Mesenchymal stem cell (in vitro differentiated cells and primary cell): ENCODE measurements at regions not wholly inside any gene's neighbourhood (a gene's known extent, or its start where the extent isn't known, plus 50 kb on each side); places are given as distances from the start of the nearest gene placed in this dataset.
A peak's percentile ranks its signal among the peaks of the same experiment; 100 is the strongest.

Source experiments
- DNase-seq: peaks from one replicate; pipeline ENCODE4 v3.0.0-alpha.2; 2013
- H2AFZ ChIP-seq: one replicate; pipeline ENCODE4 v1.6.1; 2013; ENCODE audit warnings: low read depth, mild to moderate bottlenecking, control low read depth, inconsistent platforms, low read length, moderate library complexity
- H2AK5ac ChIP-seq: 2 replicates; pipeline ENCODE4 v1.6.1; 2013; ENCODE audit warnings: low read length, moderate library complexity, mild to moderate bottlenecking, inconsistent platforms; ENCODE audit not compliant: severe bottlenecking
- H2BK120ac ChIP-seq: one replicate; pipeline ENCODE4 v1.6.1; 2013; ENCODE audit warnings: low read depth, mild to moderate bottlenecking, inconsistent platforms, low read length, moderate library complexity
- H2BK12ac ChIP-seq, 2 experiments: one replicate each; pipeline ENCODE4 v1.6.1; 2013; ENCODE audit warnings: inconsistent platforms in 2 of 2, low read length in 2 of 2, mild to moderate bottlenecking in 2 of 2, moderate library complexity in 2 of 2, control low read depth in 1 of 2
- H2BK15ac ChIP-seq: one replicate; pipeline ENCODE4 v1.6.1; 2013; ENCODE audit warnings: mild to moderate bottlenecking, low read depth, inconsistent platforms; ENCODE audit not compliant: poor library complexity, severe bottlenecking
- H2BK5ac ChIP-seq: 2 replicates; pipeline ENCODE4 v1.6.1; 2013; ENCODE audit warnings: low read depth, mild to moderate bottlenecking, low read length, control low read depth, inconsistent platforms; ENCODE audit not compliant: poor library complexity, severe bottlenecking
- H3K14ac ChIP-seq, 2 experiments: one replicate each; pipeline ENCODE4 v1.6.1; 2013; ENCODE audit warnings: inconsistent platforms in 2 of 2, low read length in 2 of 2, control low read depth in 1 of 2, mild to moderate bottlenecking in 1 of 2, moderate library complexity in 1 of 2
- H3K18ac ChIP-seq, 2 experiments: one replicate each; pipeline ENCODE4 v1.6.1; 2013; ENCODE audit warnings: inconsistent platforms in 2 of 2, low read length in 2 of 2, control low read depth in 1 of 2, low read depth in 1 of 2, mild to moderate bottlenecking in 1 of 2
- H3K23ac ChIP-seq, 2 experiments: one replicate each; pipeline ENCODE4 v1.6.1; 2013; ENCODE audit warnings: inconsistent platforms in 2 of 2, low read length in 2 of 2, mild to moderate bottlenecking in 2 of 2, moderate library complexity in 2 of 2, control low read depth in 1 of 2
- H3K27ac ChIP-seq: 2 replicates; pipeline ENCODE4 v1.5.1; 2013; ENCODE audit warnings: mild to moderate bottlenecking, moderate library complexity, low read length, control low read depth, inconsistent platforms; ENCODE audit not compliant: poor library complexity, severe bottlenecking
- H3K27me3 ChIP-seq, 2 experiments: 2 replicates each; pipeline versions ENCODE4 v1.6.1 to v1.7.0; 2013; ENCODE audit warnings: low read length in 2 of 2, mild to moderate bottlenecking in 2 of 2, moderate library complexity in 2 of 2, control low read depth in 1 of 2, inconsistent platforms in 1 of 2; ENCODE audit not compliant: control insufficient read depth in 1 of 2, insufficient read depth in 1 of 2
- H3K36me3 ChIP-seq, 2 experiments: 2 replicates each; pipeline versions ENCODE4 v1.6.1 to v1.7.0; 2013; ENCODE audit warnings: low read length in 2 of 2, control low read depth in 1 of 2, inconsistent platforms in 1 of 2, low read depth in 1 of 2, mild to moderate bottlenecking in 1 of 2; ENCODE audit not compliant: insufficient read depth in 2 of 2, control insufficient read depth in 1 of 2
- H3K4ac ChIP-seq, 2 experiments: one replicate each; pipeline ENCODE4 v1.6.1; 2013; ENCODE audit warnings: inconsistent platforms in 2 of 2, low read length in 2 of 2, mild to moderate bottlenecking in 2 of 2, moderate library complexity in 2 of 2, control low read depth in 1 of 2, low read depth in 1 of 2
- H3K4me1 ChIP-seq: 2 replicates; pipeline ENCODE4 v1.6.1; 2013; ENCODE audit warnings: low read depth, low read length, control low read depth; ENCODE audit not compliant: control insufficient read depth, insufficient read depth
- H3K4me2 ChIP-seq: 2 replicates; pipeline ENCODE4 v1.6.1; 2013; ENCODE audit warnings: low read length, mild to moderate bottlenecking, inconsistent platforms; ENCODE audit not compliant: poor library complexity, severe bottlenecking
- H3K4me3 ChIP-seq, 2 experiments: 2 replicates each; pipeline versions ENCODE4 v1.5.1 to v1.7.0; 2013; ENCODE audit warnings: low read length in 2 of 2, mild to moderate bottlenecking in 2 of 2, control low read depth in 1 of 2, low read depth in 1 of 2; ENCODE audit not compliant: insufficient read depth in 1 of 2
- H3K79me1 ChIP-seq: replicated peaks from 2 replicates; pipeline ENCODE4 v1.6.1; 2013; ENCODE audit warnings: mild to moderate bottlenecking, control low read depth, low read length, inconsistent platforms; ENCODE audit not compliant: poor library complexity, severe bottlenecking
- H3K9ac ChIP-seq: 2 replicates; pipeline ENCODE4 v1.7.0; 2013; ENCODE audit warnings: mild to moderate bottlenecking, low read length, moderate library complexity
- H3K9me3 ChIP-seq: 2 replicates; pipeline ENCODE4 v1.7.0; 2013; ENCODE audit warnings: mild to moderate bottlenecking, low read length; ENCODE audit not compliant: control insufficient read depth
- H4K8ac ChIP-seq: one replicate; pipeline ENCODE4 v1.6.1; 2013; ENCODE audit warnings: inconsistent platforms, mild to moderate bottlenecking, low read length, moderate library complexity
- H4K91ac ChIP-seq: one replicate; pipeline ENCODE4 v1.6.1; 2013; ENCODE audit warnings: mild to moderate bottlenecking, low read length, inconsistent platforms
- WGBS: methylation state at CpG from one replicate; pipeline ENCODE4 v1.1.7; 2013; ENCODE audit warnings: mixed read lengths; 5-methylcytosine and 5-hydroxymethylcytosine counted together

GRCh38 chr7:33697616-33698015 is 207.7 kb upstream of the BMPER start:
- H2BK12ac ChIP-seq: no peak overlapping the region
- H3K4me3 ChIP-seq: no peak overlapping the region
- no peak overlapping the region for H3K4ac ChIP-seq
- no peaks in the 10 kb centered on the region for H3K36me3 ChIP-seq
- WGBS: 88% methylated on average over 2 of the region's 3 CpGs
- H3K9me3 ChIP-seq: peaks cover 30% of the 10 kb centered on the region
- no peak overlapping the region for H4K8ac ChIP-seq
- H3K79me1 ChIP-seq: no peaks in the 10 kb centered on the region
- no peak overlapping the region for H2BK5ac ChIP-seq
- H2AK5ac ChIP-seq: no peak overlapping the region
- DNase-seq: no peak
- no peak overlapping the region for H4K91ac ChIP-seq
- no peak overlapping the region for H3K18ac ChIP-seq
- no peaks in the 10 kb centered on the region for H3K27me3 ChIP-seq
- H3K27ac ChIP-seq: peak overlapping the region; percentile 94
- H3K4me2 ChIP-seq: no peak overlapping the region
- peaks cover 9% of the 10 kb centered on the region for H3K4me1 ChIP-seq
- no peak overlapping the region for H2BK15ac ChIP-seq
- H3K23ac ChIP-seq: no peak overlapping the region
- H2BK120ac ChIP-seq: no peak overlapping the region
- no peak overlapping the region for H3K9ac ChIP-seq
- no peak overlapping the region for H3K14ac ChIP-seq
- no peak overlapping the region for H2AFZ ChIP-seq

DNA sequence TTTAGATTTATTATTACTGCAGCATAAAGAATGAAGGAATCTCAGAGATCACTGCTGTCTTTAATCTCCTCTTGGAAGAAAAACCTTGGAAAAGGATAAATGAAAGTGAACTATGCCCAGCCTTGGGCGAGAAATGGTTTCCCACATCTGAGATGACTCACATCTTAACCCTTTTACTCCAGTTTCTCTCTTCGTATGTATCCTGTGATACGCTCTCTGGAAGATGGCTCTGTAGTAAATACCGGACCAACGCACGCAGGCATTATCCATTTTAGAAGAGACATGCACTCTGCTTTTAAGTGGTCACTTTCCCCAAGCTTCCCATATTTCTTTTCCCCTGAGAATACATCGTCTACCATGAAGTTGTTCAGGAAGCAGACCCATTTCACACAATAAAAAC is 207.3 kb upstream of the BMPER start:
- no peaks in the 10 kb centered on the region for H3K79me1 ChIP-seq
- no peak overlapping the region for H2BK5ac ChIP-seq
- H3K27ac ChIP-seq: peak overlapping the region; percentile 94
- no peak overlapping the region for H3K9ac ChIP-seq
- H3K14ac ChIP-seq: no peak overlapping the region
- no peak for DNase-seq
- WGBS: 79% methylated on average over 7 of the region's 7 CpGs
- H3K18ac ChIP-seq: no peak overlapping the region
- H2BK15ac ChIP-seq: no peak overlapping the region
- no peaks in the 10 kb centered on the region for H3K36me3 ChIP-seq
- no peak overlapping the region for H2BK120ac ChIP-seq
- H4K91ac ChIP-seq: no peak overlapping the region
- no peak overlapping the region for H2AK5ac ChIP-seq
- H3K23ac ChIP-seq: no peak overlapping the region
- H2AFZ ChIP-seq: no peak overlapping the region
- peaks cover 30% of the 10 kb centered on the region for H3K9me3 ChIP-seq
- no peak overlapping the region for H3K4me3 ChIP-seq
- H2BK12ac ChIP-seq: no peak overlapping the region
- H3K4ac ChIP-seq: no peak overlapping the region
- H4K8ac ChIP-seq: no peak overlapping the region
- no peaks in the 10 kb centered on the region for H3K27me3 ChIP-seq
- peak overlapping the region; percentile 41 for H3K4me2 ChIP-seq
- H3K4me1 ChIP-seq: peaks cover 9% of the 10 kb centered on the region

- Histone ChIP-seq H3K9ac (no peak overlapping the region), H4K91ac (no peak overlapping the region), H4K8ac (no peak overlapping the region), H2BK120ac (no peak overlapping the region), H2AK5ac (peak overlapping the region; percentile 84), H3K14ac (no peak overlapping the region), H3K27ac (peak overlapping the region; percentile 94), H3K79me1 (no peaks in the 10 kb centered on the region), H2BK15ac (no peak overlapping the region), H3K4me2 (peak overlapping the region; percentile 71), H3K4me3 (no peak overlapping the region), H3K36me3 (no peaks in the 10 kb centered on the region), H3K4me1 (peaks cover 8% of the 10 kb centered on the region), H3K4ac (no peak overlapping the region), H3K18ac (no peak overlapping the region), H3K9me3 (peaks cover 30% of the 10 kb centered on the region), H2BK12ac (no peak overlapping the region), H3K27me3 (no peaks in the 10 kb centered on the region), H2BK5ac (no peak overlapping the region), H3K23ac (no peak overlapping the region), H2AFZ (no peak overlapping the region)
- WGBS: 80% methylated on average over 2 of the region's 6 CpGs
- no peak for DNase-seq
Measured at GRCh38 chr7:33698692-33699128, 206.6 kb upstream of the BMPER start.

GRCh38 chr7:33700001-33700899 is 205.1 kb upstream of the BMPER start:
- Histone ChIP-seq H2AFZ (no peak overlapping the region), H2BK12ac (no peak overlapping the region), H3K79me1 (no peaks in the 10 kb centered on the region), H3K27ac (no peak overlapping the region), H3K4me3 (no peak overlapping the region), H3K36me3 (no peaks in the 10 kb centered on the region), H4K91ac (no peak overlapping the region), H2AK5ac (no peak overlapping the region), H3K9me3 (peaks cover 30% of the 10 kb centered on the region), H2BK120ac (no peak overlapping the region), H3K27me3 (no peaks in the 10 kb centered on the region), H3K4me2 (no peak overlapping the region), H3K4me1 (peaks cover 8% of the 10 kb centered on the region), H2BK15ac (no peak overlapping the region), H3K4ac (no peak overlapping the region), H4K8ac (no peak overlapping the region), H3K23ac (no peak overlapping the region), H3K14ac (no peak overlapping the region), H3K9ac (no peak overlapping the region), H3K18ac (no peak overlapping the region), H2BK5ac (no peak overlapping the region)
- DNase-seq: no peak
- 79% methylated on average over 10 of the region's 11 CpGs for WGBS
